HG02588 (cell line): ENCODE measurements at regions not wholly inside any gene's neighbourhood (a gene's known extent, or its start where the extent isn't known, plus 50 kb on each side); places are given as distances from the start of the nearest gene placed in this dataset.
A peak's percentile ranks its signal among the peaks of the same experiment; 100 is the strongest.

Experiments used
- ATAC-seq: cut with Tn5 transposase; IDR thresholded peaks from one replicate; pipeline ENCODE4 v1.9.1; 2021; ENCODE audit warnings: mild to moderate bottlenecking, moderate library complexity; ENCODE audit not compliant: unreplicated experiment

GRCh38 chr9:99607842-99608448 is 213.7 kb upstream of the NR4A3 start:
- no peak for ATAC-seq

DNA sequence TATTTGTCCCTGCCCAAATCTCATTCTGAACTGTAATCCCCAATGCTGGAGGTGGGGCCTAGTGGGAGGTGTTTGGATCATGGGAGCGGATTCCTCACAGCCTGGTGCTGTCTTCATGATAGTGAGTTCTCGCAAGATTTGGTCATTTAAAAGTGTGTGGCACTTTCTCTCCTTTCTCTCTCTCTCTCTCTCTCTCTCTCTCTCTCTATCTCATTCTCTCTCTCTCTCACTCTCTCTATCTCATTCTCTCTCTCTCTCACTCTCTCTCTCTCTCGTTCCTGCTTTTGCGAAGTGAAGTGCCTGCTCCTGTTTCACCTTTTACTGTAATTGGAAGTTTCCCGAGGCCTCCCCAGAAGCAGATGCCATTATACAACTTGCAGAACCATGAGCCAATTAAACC is 207.3 kb upstream of the NR4A3 start:
- no peak for ATAC-seq

GRCh38 chr9:99621040-99621439 is 200.6 kb upstream of the NR4A3 start:
- ATAC-seq: no peak

GRCh38 chr9:99622679-99623078 is 199.0 kb upstream of the NR4A3 start:
- no peak for ATAC-seq

DNA sequence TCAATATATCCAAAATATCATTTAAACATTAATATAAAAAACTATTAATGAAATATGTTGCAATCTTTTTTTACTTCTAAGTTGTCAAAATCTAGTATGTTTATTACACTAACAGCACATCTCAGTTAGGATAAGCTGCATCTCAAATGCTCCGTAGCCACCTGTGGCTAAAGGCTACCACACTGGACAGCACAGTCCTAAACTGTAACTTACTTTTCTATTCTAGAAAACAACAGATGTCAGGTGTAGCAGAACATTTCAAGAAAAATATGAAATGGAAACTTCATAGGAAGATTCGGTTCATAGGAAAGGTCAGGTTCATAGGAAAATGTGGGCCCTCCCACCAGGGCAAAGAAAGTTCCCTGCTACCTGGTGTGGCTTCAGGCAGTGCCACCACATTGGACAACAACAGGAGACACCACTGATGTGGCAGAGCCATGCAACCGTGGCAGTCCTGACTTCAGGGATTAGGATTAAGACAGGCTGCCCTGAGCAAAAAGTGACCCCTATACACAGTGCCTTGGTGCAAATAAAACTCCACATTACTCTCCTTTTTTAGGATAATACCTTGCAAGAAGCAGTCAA is 197.8 kb upstream of the NR4A3 start:
- ATAC-seq: no peak

GRCh38 chr9:99624499-99625233 is 197.0 kb upstream of the NR4A3 start:
- no peak for ATAC-seq

GRCh38 chr9:99626426-99626825 is 195.3 kb upstream of the NR4A3 start:
- ATAC-seq: no peak

DNA sequence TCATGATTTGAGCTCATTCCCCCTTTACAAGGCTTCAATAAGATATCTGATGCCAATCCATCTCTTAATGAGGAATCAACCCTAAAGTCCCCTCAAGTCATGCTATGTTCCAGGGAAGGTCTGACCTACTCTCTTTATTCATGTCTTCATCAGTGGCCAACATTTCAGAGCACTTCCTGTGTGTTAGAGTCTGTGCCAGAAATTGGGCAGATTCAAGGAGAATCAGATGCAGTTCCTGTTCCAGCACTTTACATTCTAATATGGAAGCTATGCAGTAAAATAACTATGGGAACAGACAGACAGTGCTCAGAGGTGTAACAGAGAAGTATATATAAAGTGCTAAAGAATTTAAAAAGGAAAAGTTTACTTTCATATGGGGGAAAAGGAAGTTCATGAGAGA is 193.4 kb upstream of the NR4A3 start:
- ATAC-seq: no peak

DNA sequence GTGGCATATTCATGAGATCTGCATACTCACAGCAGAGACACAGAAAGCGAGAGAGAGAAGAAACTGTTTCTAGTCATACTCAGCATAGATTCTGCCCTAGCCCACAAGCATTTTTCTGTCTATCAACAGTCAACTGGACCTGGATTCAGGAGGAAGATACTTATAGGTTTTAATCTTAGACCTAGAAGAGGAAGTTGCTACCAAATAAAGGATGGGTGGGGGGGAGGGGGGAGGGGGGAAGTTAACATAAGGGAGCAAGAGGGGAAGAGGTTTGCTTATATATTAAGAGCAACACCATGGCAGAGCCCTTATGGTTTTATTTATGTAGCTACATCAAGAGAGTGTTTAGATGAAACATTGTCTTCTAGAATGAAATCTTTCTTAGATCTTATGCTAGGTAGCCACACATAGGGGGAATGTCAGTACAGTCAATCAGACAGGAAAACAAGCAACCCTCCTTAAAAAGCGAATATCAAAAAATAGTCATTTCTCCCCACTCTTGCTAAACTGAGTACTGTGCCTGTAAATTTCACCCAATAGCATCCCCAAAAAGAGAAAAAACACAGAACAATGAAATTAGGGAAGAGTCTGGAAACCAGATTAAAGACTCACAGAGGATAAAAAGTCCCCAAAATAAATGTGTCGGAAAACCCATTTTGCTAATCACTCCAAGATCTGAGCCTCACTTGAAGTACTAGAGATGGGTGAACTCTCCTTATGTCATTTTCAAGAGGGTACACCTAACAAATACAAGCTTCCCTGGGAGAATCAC is 192.7 kb upstream of the NR4A3 start:
- ATAC-seq: no peak

DNA sequence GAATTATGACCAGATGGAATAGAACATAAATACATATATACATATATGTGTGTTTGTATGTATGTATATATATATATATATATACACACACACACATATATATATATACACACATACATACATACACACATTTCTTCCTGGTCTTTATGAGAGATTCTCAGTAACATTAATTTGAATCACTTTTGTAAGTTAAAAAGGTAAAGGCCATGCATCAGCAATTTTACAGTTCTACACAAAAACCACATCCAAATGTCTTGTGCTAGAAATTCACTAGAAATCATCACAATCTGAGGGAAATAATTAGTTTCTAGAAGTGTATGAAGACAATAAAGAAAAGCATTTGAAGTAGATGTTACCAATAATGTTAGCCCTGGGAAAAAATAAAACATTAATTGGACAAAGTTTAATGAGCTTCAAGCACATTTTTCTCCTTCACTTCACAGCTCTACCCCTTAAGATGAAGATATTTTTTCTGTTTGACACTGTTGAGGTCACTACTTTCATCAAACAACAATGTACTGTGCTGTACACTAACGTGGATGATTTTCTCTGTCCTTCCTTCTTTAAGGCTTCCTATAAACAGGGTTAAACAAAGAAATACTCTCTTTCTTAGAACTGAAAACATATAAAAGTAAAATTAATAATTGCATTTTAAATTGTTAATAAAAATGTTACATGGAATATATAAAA is 189.2 kb upstream of the NR4A3 start:
- ATAC-seq: no peak

DNA sequence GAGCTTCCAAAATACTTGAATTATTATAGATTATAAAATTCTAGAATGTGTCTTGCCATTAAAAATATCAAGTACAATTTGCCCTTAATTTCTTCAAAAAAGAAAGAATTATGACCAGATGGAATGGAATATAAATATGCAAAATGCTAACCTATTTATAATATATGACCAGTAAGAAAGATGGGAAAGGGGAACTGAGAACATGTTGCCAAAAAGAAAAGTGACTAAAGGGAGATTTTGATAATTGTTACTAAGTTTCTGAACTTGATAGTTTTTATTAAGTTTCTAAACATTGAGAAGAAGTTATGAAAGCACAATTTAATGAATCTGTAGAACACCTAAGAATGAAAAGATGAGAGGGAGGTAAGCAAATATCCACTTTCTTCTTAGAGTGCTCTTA is 188.4 kb upstream of the NR4A3 start:
- no peak for ATAC-seq

DNA sequence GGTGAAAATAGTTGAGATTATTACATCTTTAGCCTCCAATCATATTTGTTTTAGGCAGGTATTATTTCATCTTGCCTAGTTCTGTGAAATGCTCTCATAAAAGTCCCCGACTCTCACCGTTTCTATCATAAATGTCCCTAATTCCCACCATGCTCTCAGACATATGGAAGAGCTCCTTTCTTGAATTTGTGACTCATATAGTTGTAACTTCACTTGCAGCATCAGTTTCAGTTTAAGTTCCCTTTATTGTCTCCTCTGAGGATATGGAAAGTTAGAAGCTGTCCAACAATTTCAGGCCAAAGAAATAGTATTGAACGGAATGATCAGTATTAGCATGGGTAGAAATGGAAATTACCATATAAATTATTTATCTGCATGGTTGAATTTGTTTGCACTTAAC is 187.5 kb upstream of the NR4A3 start:
- no peak for ATAC-seq

DNA sequence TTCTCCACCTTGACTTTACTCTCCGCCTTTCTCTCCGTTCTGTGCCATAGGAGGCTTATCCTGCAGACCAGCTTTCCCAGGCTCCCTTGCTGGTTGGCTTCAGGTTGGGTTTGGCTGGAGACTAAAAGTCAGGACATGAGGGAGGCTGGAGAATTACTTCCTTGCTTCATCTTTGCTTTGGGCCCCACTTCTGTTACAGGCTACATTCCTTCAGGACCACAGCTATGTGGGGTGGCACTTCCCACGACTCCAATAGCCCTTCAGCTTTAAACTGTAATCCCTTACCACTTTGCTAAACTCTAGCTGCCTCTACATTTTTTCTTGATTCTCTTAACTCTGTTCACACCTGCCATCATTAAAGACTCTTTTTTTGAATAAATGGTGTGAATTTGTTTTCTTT is 186.7 kb upstream of the NR4A3 start:
- no peak for ATAC-seq

- no peak for ATAC-seq
Observed at GRCh38 chr9:99637641-99638040, 184.0 kb upstream of the NR4A3 start.

DNA sequence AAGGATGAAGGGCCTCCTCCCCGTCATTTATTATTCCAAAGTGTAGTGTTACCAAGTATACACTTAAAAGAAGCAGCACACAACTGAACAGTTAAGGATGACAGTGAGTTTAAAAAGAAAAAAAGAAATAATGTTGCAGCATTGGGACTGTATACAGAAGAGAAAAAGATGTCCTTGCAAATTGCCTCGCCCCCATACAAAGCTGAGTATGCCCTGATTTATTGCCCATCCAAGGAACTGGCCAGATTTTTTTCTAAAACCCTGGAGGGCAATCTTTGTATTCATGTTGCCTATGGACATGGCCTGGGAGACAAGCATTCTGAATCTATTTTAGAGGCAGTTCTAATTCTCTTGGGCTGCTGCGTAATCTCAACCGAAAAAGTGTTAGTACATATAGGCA is 182.7 kb upstream of the NR4A3 start:
- ATAC-seq: no peak

DNA sequence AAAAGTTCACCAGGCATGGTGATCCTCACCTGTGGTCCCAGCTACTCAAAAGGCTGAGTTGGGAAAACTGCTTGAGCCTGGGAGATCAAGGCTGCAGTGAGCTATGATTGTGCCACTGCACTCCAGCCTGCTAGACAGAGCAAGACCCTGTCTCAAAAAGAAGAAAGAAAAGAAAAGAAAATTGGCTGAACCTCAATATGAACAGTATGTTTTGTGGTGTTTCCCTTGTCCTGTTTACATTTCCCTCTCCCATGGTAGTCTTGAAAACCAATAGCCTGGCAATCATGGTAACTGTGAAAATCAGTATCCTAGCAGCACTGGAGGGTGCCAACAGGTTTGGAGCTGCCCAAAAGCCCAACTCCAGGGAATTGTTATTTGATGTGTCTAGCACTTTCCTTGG is 174.1 kb upstream of the NR4A3 start:
- no peak for ATAC-seq

DNA sequence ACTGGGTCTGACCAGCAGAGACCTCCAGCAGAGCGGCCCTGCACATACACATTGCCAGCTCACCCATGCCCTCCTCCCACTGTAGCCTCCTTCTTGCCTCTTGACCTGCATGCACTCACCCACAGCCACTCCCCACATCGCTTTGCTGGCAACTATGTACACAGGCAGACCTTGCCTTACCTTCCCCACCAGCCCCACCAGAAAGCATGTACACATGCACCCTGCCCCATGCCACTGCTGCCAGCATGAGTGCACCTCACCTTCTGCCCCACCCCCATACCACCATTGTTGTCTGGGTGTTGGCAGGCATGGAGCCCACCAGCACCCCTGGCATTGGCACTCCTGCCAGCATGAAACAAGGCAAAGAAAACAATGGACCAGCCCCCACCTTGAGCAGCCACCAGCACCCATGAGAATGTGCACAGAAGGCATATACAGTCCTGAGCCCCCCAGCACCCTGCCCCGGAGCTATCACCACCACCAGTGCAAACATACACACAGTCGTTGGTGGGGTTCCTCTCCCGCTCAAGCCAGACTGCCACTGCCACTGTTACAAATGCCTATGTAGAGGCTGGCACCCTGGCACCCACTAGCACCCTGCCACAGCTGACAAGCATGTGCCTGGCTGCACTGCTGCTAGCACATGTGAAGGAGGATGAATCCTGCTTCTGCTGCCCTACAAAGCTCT is 171.4 kb upstream of the NR4A3 start:
- no peak for ATAC-seq

GRCh38 chr9:99660191-99660636 is 161.5 kb upstream of the NR4A3 start:
- peak; percentile 86 for ATAC-seq

- ATAC-seq: no peak
Observed at GRCh38 chr9:99663297-99663696, 158.4 kb upstream of the NR4A3 start.

DNA sequence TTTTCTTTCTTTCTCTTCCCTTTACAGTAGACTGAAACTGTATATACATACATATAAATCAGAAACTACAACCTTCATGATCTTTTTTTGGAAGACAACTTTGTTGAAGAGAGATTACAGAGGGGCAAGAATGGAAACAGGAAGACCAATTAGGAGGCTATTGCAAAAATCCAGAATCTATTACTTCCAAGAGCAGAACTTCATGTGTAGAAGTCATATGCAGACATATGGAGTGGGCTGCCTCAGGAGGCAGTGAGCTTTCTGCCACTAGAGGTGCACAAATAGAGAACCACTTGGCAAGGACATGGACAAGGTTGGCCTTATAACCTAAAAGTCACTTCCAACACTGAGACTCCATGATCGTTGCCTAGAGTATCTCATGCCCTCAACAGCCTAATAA is 157.8 kb upstream of the NR4A3 start:
- ATAC-seq: no peak

GRCh38 chr9:99666571-99666970 is 155.1 kb upstream of the NR4A3 start:
- no peak for ATAC-seq
